GM13976 (cell line): ENCODE measurements at regions not wholly inside any gene's neighbourhood (a gene's known extent, or its start where the extent isn't known, plus 50 kb on each side); places are given as distances from the start of the nearest gene placed in this dataset.

Experiments
- DNase-seq: peaks from one replicate; pipeline ENCODE4 v3.0.0; 2012; ENCODE audit warnings: low spot score
- in situ Hi-C: fragments of 300-500 bp; cut with MboI; formaldehyde crosslinking; loops from one replicate; pipeline ENCODE4 v1.12.0; 2022; ENCODE audit warnings: low sequenced_read_pairs, mixed read lengths, inconsistent platforms; ENCODE audit not compliant: unreplicated experiment
- TF ChIP-seq, protein P1 (sequence below): IDR thresholded peaks from 2 replicates; pipeline ENCODE4 v1.5.1; 2012; ENCODE audit warnings: borderline replicate concordance, mild to moderate bottlenecking; ENCODE audit not compliant: insufficient read depth; ENCODE audit errors: extremely low read depth, missing control alignments, control extremely low read depth

- DNase-seq = no peak
- in situ Hi-C loops = no loop called here
- TF ChIP-seq, protein P1, sequence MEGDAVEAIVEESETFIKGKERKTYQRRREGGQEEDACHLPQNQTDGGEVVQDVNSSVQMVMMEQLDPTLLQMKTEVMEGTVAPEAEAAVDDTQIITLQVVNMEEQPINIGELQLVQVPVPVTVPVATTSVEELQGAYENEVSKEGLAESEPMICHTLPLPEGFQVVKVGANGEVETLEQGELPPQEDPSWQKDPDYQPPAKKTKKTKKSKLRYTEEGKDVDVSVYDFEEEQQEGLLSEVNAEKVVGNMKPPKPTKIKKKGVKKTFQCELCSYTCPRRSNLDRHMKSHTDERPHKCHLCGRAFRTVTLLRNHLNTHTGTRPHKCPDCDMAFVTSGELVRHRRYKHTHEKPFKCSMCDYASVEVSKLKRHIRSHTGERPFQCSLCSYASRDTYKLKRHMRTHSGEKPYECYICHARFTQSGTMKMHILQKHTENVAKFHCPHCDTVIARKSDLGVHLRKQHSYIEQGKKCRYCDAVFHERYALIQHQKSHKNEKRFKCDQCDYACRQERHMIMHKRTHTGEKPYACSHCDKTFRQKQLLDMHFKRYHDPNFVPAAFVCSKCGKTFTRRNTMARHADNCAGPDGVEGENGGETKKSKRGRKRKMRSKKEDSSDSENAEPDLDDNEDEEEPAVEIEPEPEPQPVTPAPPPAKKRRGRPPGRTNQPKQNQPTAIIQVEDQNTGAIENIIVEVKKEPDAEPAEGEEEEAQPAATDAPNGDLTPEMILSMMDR = no peak
These were observed 122.3 kb upstream of the CDH10 start for GRCh38 chr5:24767086-24767485.

GRCh38 chr5:24765219-24765618 lies 120.4 kb upstream of the CDH10 start:
- TF ChIP-seq, protein P1 = no peak
- in situ Hi-C loops = no loop called here
- no peak for DNase-seq

GRCh38 chr5:24750355-24750754 lies 105.6 kb upstream of the CDH10 start:
- DNase-seq = no peak
- TF ChIP-seq, protein P1 = no peak
- in situ Hi-C loops = no loop called here

GRCh38 chr5:24749701-24750100 lies 104.9 kb upstream of the CDH10 start:
- TF ChIP-seq, protein P1 = no peak
- in situ Hi-C loops = no loop called here
- no peak for DNase-seq

GRCh38 chr5:24747327-24747726 lies 102.5 kb upstream of the CDH10 start:
- DNase-seq = no peak
- TF ChIP-seq, protein P1 = no peak
- in situ Hi-C loops = no loop called here

GRCh38 chr5:24742334-24742733 lies 97.6 kb upstream of the CDH10 start:
- TF ChIP-seq, protein P1 = no peak
- no peak for DNase-seq
- in situ Hi-C loops = no loop called here

DNA sequence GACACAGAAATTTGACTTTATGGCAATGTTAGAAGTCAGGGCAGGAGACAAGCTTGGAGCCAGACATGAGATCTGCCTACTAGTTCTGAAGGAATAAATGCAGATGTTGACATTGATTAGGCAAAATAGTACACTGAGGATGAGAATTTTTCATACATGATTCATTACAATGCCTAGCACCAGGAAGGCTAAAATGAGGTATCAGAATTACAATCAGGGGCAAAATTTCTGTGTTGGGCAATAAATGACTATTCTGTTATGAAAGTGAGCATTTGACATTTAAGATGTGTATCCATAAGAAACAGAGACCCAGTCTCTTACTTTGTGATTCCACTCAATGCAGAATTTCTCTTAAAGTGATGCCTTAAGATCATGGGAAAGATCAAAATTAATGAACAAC lies 92.4 kb upstream of the CDH10 start:
- no peak for DNase-seq
- TF ChIP-seq, protein P1 = no peak
- in situ Hi-C loops = no loop called here
